GM21423 (cell line): ENCODE measurements at regions not wholly inside any gene's neighbourhood (a gene's known extent, or its start where the extent isn't known, plus 50 kb on each side); places are given as distances from the start of the nearest gene placed in this dataset.

Experiments used
- ATAC-seq: cut with Tn5 transposase; IDR thresholded peaks from one replicate; pipeline ENCODE4 v1.9.1; 2021; ENCODE audit warnings: mild to moderate bottlenecking, moderate library complexity; ENCODE audit not compliant: unreplicated experiment

- ATAC-seq: no peak
Observed at GRCh38 chr6:25061289-25061936, 125.7 kb upstream of the RIPOR2 start.

- no peak for ATAC-seq
Observed at GRCh38 chr6:25062070-25062811, 126.5 kb upstream of the RIPOR2 start.

GRCh38 chr6:25064006-25064405 is 128.2 kb upstream of the RIPOR2 start:
- ATAC-seq: no peak

- no peak for ATAC-seq
Observed at GRCh38 chr6:25065666-25066065, 129.9 kb upstream of the RIPOR2 start.

- no peak for ATAC-seq
Observed at GRCh38 chr6:25066593-25066992, 130.8 kb upstream of the RIPOR2 start.

GRCh38 chr6:25068866-25069265 is 133.1 kb upstream of the RIPOR2 start:
- no peak for ATAC-seq

GRCh38 chr6:25070547-25071366 is 135.0 kb upstream of the RIPOR2 start:
- ATAC-seq: peak; percentile 85

GRCh38 chr6:25078141-25078540 is 142.4 kb upstream of the RIPOR2 start:
- ATAC-seq: no peak

- no peak for ATAC-seq
Observed at GRCh38 chr6:25083784-25084507, 148.2 kb upstream of the RIPOR2 start.

GRCh38 chr6:25084508-25084833 is 148.7 kb upstream of the RIPOR2 start:
- no peak for ATAC-seq

- ATAC-seq: no peak
Observed at GRCh38 chr6:25085756-25086155, 150.0 kb upstream of the RIPOR2 start.

- ATAC-seq: no peak
Observed at GRCh38 chr6:25086500-25087091, 150.8 kb upstream of the RIPOR2 start.

GRCh38 chr6:25088513-25088912 is 152.8 kb upstream of the RIPOR2 start:
- no peak for ATAC-seq

GRCh38 chr6:25089442-25089841 is 153.7 kb upstream of the RIPOR2 start:
- no peak for ATAC-seq

GRCh38 chr6:25094726-25095125 is 159.0 kb upstream of the RIPOR2 start:
- no peak for ATAC-seq

- no peak for ATAC-seq
Observed at GRCh38 chr6:25100288-25100687, 164.5 kb upstream of the RIPOR2 start.

GRCh38 chr6:25103603-25104002 is 167.8 kb upstream of the RIPOR2 start:
- ATAC-seq: no peak

GRCh38 chr6:25105070-25105925 is 169.5 kb upstream of the RIPOR2 start:
- no peak for ATAC-seq

GRCh38 chr6:25107218-25107617 is 171.5 kb upstream of the RIPOR2 start:
- ATAC-seq: peak; percentile 76

GRCh38 chr6:25111782-25112181 is 167.4 kb upstream of the CARMIL1 start:
- no peak for ATAC-seq
